Lung (tissue), 11 donors: ENCODE measurements at regions not wholly inside any gene's neighbourhood (a gene's known extent, or its start where the extent isn't known, plus 50 kb on each side); places are given as distances from the start of the nearest gene placed in this dataset.

Experiments used
- ATAC-seq: fragments of 200-7000 bp; cut with Tn5 transposase; one replicate; pipeline ENCODE4 v1.9.1; 2020; ENCODE audit warnings: moderate number of reproducible peaks; ENCODE audit not compliant: insufficient read depth, low FRiP score
- DNase-seq, 3 donors: peaks; one replicate each; pipeline ENCODE4 v3.0.0-alpha.2; 2013 to 2017
- H3K27ac ChIP-seq, 2 donors: one replicate each; pipeline ENCODE4 v1.5.1; 2013; ENCODE audit warnings: mild to moderate bottlenecking in 2 of 2, moderate library complexity in 2 of 2, control low read depth in 1 of 2, inconsistent platforms in 1 of 2, low read depth in 1 of 2, low read length in 1 of 2
- H3K27me3 ChIP-seq, 3 donors: one replicate each; pipeline ENCODE4 v1.5.1; 2013; ENCODE audit warnings: low read length in 2 of 3; ENCODE audit not compliant: control insufficient read depth in 3 of 3, insufficient read depth in 3 of 3
- H3K36me3 ChIP-seq, 4 donors: one replicate each; pipeline ENCODE4 v1.5.1; 2013; ENCODE audit warnings: low read length in 4 of 4, mild to moderate bottlenecking in 1 of 4, moderate library complexity in 1 of 4; ENCODE audit not compliant: control insufficient read depth in 4 of 4, insufficient read depth in 4 of 4
- H3K4me1 ChIP-seq, 5 donors: one replicate each; pipeline ENCODE4 v1.5.1; 2013; ENCODE audit warnings: low read length in 5 of 5, mild to moderate bottlenecking in 2 of 5, moderate library complexity in 1 of 5; ENCODE audit not compliant: control insufficient read depth in 5 of 5, insufficient read depth in 5 of 5
- H3K4me3 ChIP-seq: one replicate; pipeline ENCODE4 v1.5.1; 2013; ENCODE audit warnings: mild to moderate bottlenecking, control low read depth, moderate library complexity
- H3K9ac ChIP-seq, 2 donors: one replicate each; pipeline ENCODE4 v1.5.1; 2013; ENCODE audit warnings: low read length in 2 of 2, control low read depth in 1 of 2; ENCODE audit not compliant: insufficient read depth in 1 of 2
- H3K9me3 ChIP-seq, 4 donors: one replicate each; pipeline ENCODE4 v1.5.1; 2013; ENCODE audit warnings: low read length in 3 of 4, mild to moderate bottlenecking in 1 of 4, moderate library complexity in 1 of 4; ENCODE audit not compliant: control insufficient read depth in 4 of 4, insufficient read depth in 3 of 4
- CTCF ChIP-seq: IDR thresholded peaks from 2 replicates; pipeline ENCODE4 v1.5.1; 2012; ENCODE audit warnings: mild to moderate bottlenecking; ENCODE audit errors: control extremely low read depth, extremely low read depth
- WGBS, 2 donors: extraction: QIAGEN DNeasy Blood & Tissue Kit; methylation state at CpG; one replicate each; pipeline ENCODE4 v1.1.7; 2013; 5-methylcytosine and 5-hydroxymethylcytosine counted together
- donor health status: control.
- donor health status: control.
- donor health status: Bipolar disorder and iron deficiency.
- donor health status: healthy.
- donor health status: DM: yes; HTN: yes; CAD: no.

- H3K27ac ChIP-seq: no peak overlapping the region
- 74 to 81% methylated on average over 23 of the region's 23 CpGs for WGBS, 2 donors
- H3K9ac ChIP-seq: no peak overlapping the region
- no peaks in the 10 kb centered on the region for H3K36me3 ChIP-seq
- TF ChIP-seq CTCF: no peak
- peaks cover 0 to 15% (median 9%) of the 10 kb centered on the region in 5 donors for H3K4me1 ChIP-seq
- no peak overlapping the region for H3K4me3 ChIP-seq
- peaks cover 0 to 3% (median 0%) of the 10 kb centered on the region in 4 donors for H3K9me3 ChIP-seq
- DNase-seq (peak; percentile 46 to 55 (median 49)), ATAC-seq (no peak)
- H3K27me3 ChIP-seq: peaks cover 0 to 2% (median 0%) of the 10 kb centered on the region in 3 donors
Measured at GRCh38 chr16:86037999-86038925, 139.3 kb downstream of the IRF8 start.

GRCh38 chr16:86038926-86039310, 140.0 kb downstream of the IRF8 start:
- TF ChIP-seq CTCF: no peak
- no peak for DNase-seq
- peaks cover 0 to 12% (median 9%) of the 10 kb centered on the region in 5 donors for H3K4me1 ChIP-seq
- H3K9me3 ChIP-seq: peaks cover 0 to 3% (median 0%) of the 10 kb centered on the region in 4 donors
- no peak overlapping the region for H3K4me3 ChIP-seq
- peaks cover 0 to 2% (median 0%) of the 10 kb centered on the region in 3 donors for H3K27me3 ChIP-seq
- H3K27ac ChIP-seq: no peak overlapping the region
- H3K36me3 ChIP-seq: no peaks in the 10 kb centered on the region
- ATAC-seq: no peak
- 36 to 40% methylated on average over 13 of the region's 13 CpGs for WGBS, 2 donors
- H3K9ac ChIP-seq: no peak overlapping the region

GRCh38 chr16:86039606-86040005, 140.6 kb downstream of the IRF8 start:
- no peak overlapping the region for H3K4me3 ChIP-seq
- ATAC-seq: no peak
- no peak for TF ChIP-seq CTCF

More at GRCh38 chr16:86039606-86040005, 140.6 kb downstream of the IRF8 start:
- Histone ChIP-seq H3K4me1 (peaks cover 0 to 12% (median 9%) of the 10 kb centered on the region in 5 donors), H3K27ac (no peak overlapping the region), H3K9me3 (peaks cover 0 to 3% (median 0%) of the 10 kb centered on the region in 4 donors), H3K27me3 (peaks cover 0 to 2% (median 0%) of the 10 kb centered on the region in 3 donors), H3K9ac (no peak overlapping the region), H3K36me3 (no peaks in the 10 kb centered on the region)
- DNase-seq: no peak
- 88% methylated on average over 12 of the region's 12 CpGs for WGBS, 2 donors
